H1 (cell line): ENCODE measurements at regions not wholly inside any gene's neighbourhood (a gene's known extent, or its start where the extent isn't known, plus 50 kb on each side); places are given as distances from the start of the nearest gene placed in this dataset.

Experiments
- CTCF ChIA-PET: fragments of 300-600 bp; sonication (Branson Sonifier 250); formaldehyde crosslinking; loops from one replicate; lab custom pipeline; 2021; ENCODE audit not compliant: partially characterized antibody; lab: Charles Lee
- POLR2A ChIA-PET: fragments of 300-600 bp; sonication (Branson Sonifier 250); formaldehyde crosslinking; loops from one replicate; lab custom pipeline; 2021; ENCODE audit warnings: inconsistent platforms; ENCODE audit not compliant: partially characterized antibody; lab: Charles Lee
- DNase-seq, 2 experiments: peaks; one replicate each; pipeline versions ENCODE4 v3.0.0 to v3.0.0-alpha.2; 2010 to 2022; ENCODE audit warnings: low spot score in 2 of 2, low read depth in 1 of 2, mixed read lengths in 1 of 2
- FAIRE-seq: peaks from 2 replicates; lab custom pipeline; 2011; peaks lifted over from hg19 to GRCh38; lab: Jason Lieb, UNC
- H2AFZ ChIP-seq: 2 replicates; pipeline ENCODE4 v1.8.1; 2012; ENCODE audit warnings: low read length, inconsistent platforms
- H2AK5ac ChIP-seq: 2 replicates; pipeline ENCODE4 v1.6.1; 2013; ENCODE audit warnings: low read depth, low read length
- H2BK120ac ChIP-seq: replicated peaks from 2 replicates; pipeline ENCODE3; 2013; ENCODE audit warnings: low read depth, low read length, inconsistent platforms
- H2BK12ac ChIP-seq: 2 replicates; pipeline ENCODE4 v1.6.1; 2013; ENCODE audit warnings: low read depth, low read length
- H2BK15ac ChIP-seq: 2 replicates; pipeline ENCODE4 v1.6.1; 2013; ENCODE audit warnings: low read length
- H2BK20ac ChIP-seq: 2 replicates; pipeline ENCODE4 v1.6.1; 2013; ENCODE audit warnings: low read length
- H2BK5ac ChIP-seq: 2 replicates; pipeline ENCODE4 v1.6.1; 2013; ENCODE audit warnings: low read depth, low read length
- H3K14ac ChIP-seq: 2 replicates; pipeline ENCODE4 v1.6.1; 2013; ENCODE audit warnings: inconsistent platforms; ENCODE audit not compliant: insufficient read length
- H3K18ac ChIP-seq: 2 replicates; pipeline ENCODE4 v1.6.1; 2013; ENCODE audit warnings: low read length; ENCODE audit errors: extremely low read depth
- H3K23ac ChIP-seq: 2 replicates; pipeline ENCODE4 v1.6.1; 2013; ENCODE audit warnings: inconsistent platforms; ENCODE audit not compliant: insufficient read length
- H3K23me2 ChIP-seq: 2 replicates; pipeline ENCODE4 v1.6.1; 2013; ENCODE audit warnings: low read depth, low read length
- H3K27ac ChIP-seq: 2 replicates; pipeline ENCODE4 v1.6.1; 2011; ENCODE audit warnings: low read depth, low read length, inconsistent platforms
- H3K27me3 ChIP-seq, 4 experiments: replicated peaks in 1 of 4; 1 replicate in 1 of 4; 2 replicates in 3 of 4; pipeline versions ENCODE4 v1.6.1 to v1.8.1; 2011 to 2013; ENCODE audit warnings: low read length in 3 of 4, mild to moderate bottlenecking in 3 of 4, inconsistent platforms in 2 of 4, mixed read lengths in 2 of 4, moderate library complexity in 1 of 4; ENCODE audit not compliant: control insufficient read depth in 3 of 4, insufficient read depth in 3 of 4; ENCODE audit errors: extremely low read depth in 1 of 4
- H3K36me3 ChIP-seq, 4 experiments: 2 replicates each; pipeline versions ENCODE4 v1.6.1 to v1.8.1; 2011 to 2013; ENCODE audit warnings: mild to moderate bottlenecking in 4 of 4, low read length in 3 of 4, moderate library complexity in 2 of 4, control low read depth in 1 of 4, inconsistent platforms in 1 of 4; ENCODE audit not compliant: insufficient read depth in 4 of 4, control insufficient read depth in 2 of 4
- H3K4ac ChIP-seq: replicated peaks from 2 replicates; pipeline ENCODE3; 2013; ENCODE audit warnings: low read length, low read depth, mixed read lengths, inconsistent platforms; ENCODE audit not compliant: insufficient read length
- H3K4me1 ChIP-seq, 4 experiments: replicated peaks in 1 of 4; 1 replicate in 1 of 4; 2 replicates in 3 of 4; pipeline versions ENCODE4 v1.6.1 to v1.8.1; 2011 to 2013; ENCODE audit warnings: low read length in 3 of 4, inconsistent platforms in 2 of 4, mixed read lengths in 1 of 4; ENCODE audit not compliant: insufficient read depth in 4 of 4, control insufficient read depth in 3 of 4
- H3K4me2 ChIP-seq, 2 experiments: 2 replicates each; pipeline versions ENCODE4 v1.6.1 to v1.8.1; 2011 to 2013; ENCODE audit warnings: low read depth in 2 of 2, low read length in 2 of 2, control low read depth in 1 of 2, inconsistent platforms in 1 of 2, mild to moderate bottlenecking in 1 of 2; ENCODE audit not compliant: insufficient read depth in 1 of 2
- H3K4me3 ChIP-seq, 4 experiments: fragments of 200-600, 300-600 bp in 1 of 4; sonication (generic), shearing (Covaris generic), sonication (Bioruptor Twin) in 1 of 4; 2 replicates each; pipeline versions ENCODE4 v1.5.1 to v1.8.1; 2011 to 2016; ENCODE audit warnings: low read length in 4 of 4, low read depth in 3 of 4, control low read depth in 2 of 4, inconsistent platforms in 2 of 4, mild to moderate bottlenecking in 2 of 4, mixed read lengths in 1 of 4, moderate library complexity in 1 of 4; ENCODE audit not compliant: insufficient read depth in 2 of 4; ENCODE audit errors: extremely low read depth in 1 of 4
- H3K56ac ChIP-seq: replicated peaks from 2 replicates; pipeline ENCODE3; 2013; ENCODE audit warnings: low read depth, mild to moderate bottlenecking, mixed read lengths, low read length, inconsistent platforms; ENCODE audit not compliant: insufficient read length
- H3K79me1 ChIP-seq: 2 replicates; pipeline ENCODE4 v1.6.1; 2013; ENCODE audit warnings: low read depth, low read length, control low read depth
- H3K79me2 ChIP-seq, 2 experiments: 2 replicates each; pipeline versions ENCODE4 v1.6.1 to v1.8.1; 2012 to 2013; ENCODE audit warnings: low read length in 2 of 2, mild to moderate bottlenecking in 2 of 2, inconsistent platforms in 1 of 2; ENCODE audit not compliant: insufficient read depth in 2 of 2, control insufficient read depth in 1 of 2
- H3K9ac ChIP-seq, 4 experiments: replicated peaks in 1 of 4; 1 replicate in 1 of 4; 2 replicates in 3 of 4; pipeline versions ENCODE4 v1.6.1 to v1.8.1; 2011 to 2013; ENCODE audit warnings: low read depth in 3 of 4, low read length in 3 of 4, control low read depth in 2 of 4, mild to moderate bottlenecking in 2 of 4, moderate library complexity in 2 of 4, inconsistent platforms in 1 of 4; ENCODE audit errors: extremely low read depth in 1 of 4
- H3K9me3 ChIP-seq, 2 experiments: 2 replicates each; pipeline versions ENCODE4 v1.6.1 to v1.8.1; 2012 to 2013; ENCODE audit warnings: mild to moderate bottlenecking in 2 of 2, moderate library complexity in 2 of 2, control low read depth in 1 of 2, inconsistent platforms in 1 of 2, low read depth in 1 of 2, low read length in 1 of 2, mixed read lengths in 1 of 2; ENCODE audit not compliant: insufficient read depth in 2 of 2
- H4K20me1 ChIP-seq, 2 experiments: replicated peaks in 1 of 2; 2 replicates each; pipeline versions ENCODE3 to v1.8.1; 2011 to 2013; ENCODE audit warnings: inconsistent platforms in 2 of 2, low read length in 2 of 2, mild to moderate bottlenecking in 1 of 2; ENCODE audit not compliant: insufficient read depth in 2 of 2, control insufficient read depth in 1 of 2
- H4K5ac ChIP-seq: 2 replicates; pipeline ENCODE4 v1.6.1; 2013; ENCODE audit warnings: low read length, low read depth, mixed read lengths, inconsistent platforms; ENCODE audit not compliant: insufficient read length
- H4K8ac ChIP-seq: 2 replicates; pipeline ENCODE4 v1.8.0; 2013; ENCODE audit warnings: mild to moderate bottlenecking, moderate library complexity, low read length, inconsistent platforms; ENCODE audit not compliant: insufficient read depth; ENCODE audit errors: extremely low read depth
- H4K91ac ChIP-seq: replicated peaks from 2 replicates; pipeline ENCODE3; 2013; ENCODE audit warnings: low read length, mixed read lengths, inconsistent platforms; ENCODE audit not compliant: insufficient read length
- BCL11A ChIP-seq, 2 experiments: IDR thresholded peaks; one replicate each; pipeline ENCODE4 v1.6.1; 2011; ENCODE audit warnings: low read depth in 2 of 2, low read length in 2 of 2, mild to moderate bottlenecking in 2 of 2
- CEBPB ChIP-seq: IDR thresholded peaks from 2 replicates; pipeline ENCODE4 v1.6.1; 2012; ENCODE audit warnings: low read depth, low read length
- CHD2 ChIP-seq: IDR thresholded peaks from 2 replicates; pipeline ENCODE4 v1.6.1; 2012; ENCODE audit warnings: low read length, improper control_type of control experiment
- KDM4A ChIP-seq: IDR thresholded peaks from one replicate; pipeline ENCODE4 v1.7.1; 2012; ENCODE audit warnings: low read depth, mild to moderate bottlenecking, moderate library complexity, low read length, inconsistent platforms; ENCODE audit not compliant: severe bottlenecking
- POU5F1 ChIP-seq: IDR thresholded peaks from 2 replicates; pipeline ENCODE4 v1.6.1; 2011; ENCODE audit warnings: low read depth, mild to moderate bottlenecking, low read length, moderate library complexity
- RBBP5 ChIP-seq: IDR thresholded peaks from 2 replicates; pipeline ENCODE4 v1.7.1; 2012; ENCODE audit warnings: low read depth, mild to moderate bottlenecking, inconsistent platforms, low read length, moderate library complexity, borderline replicate concordance
- WGBS, 2 experiments: shearing (Covaris generic) in 1 of 2; methylation state at CpG; one replicate each; pipeline versions ENCODE4 v1.1.6 to v1.1.7; 2013 to 2015; ENCODE audit warnings: low lambda C conversion rate in 2 of 2, mixed read lengths in 2 of 2, inconsistent platforms in 1 of 2, low coverage in 1 of 2, missing lambda C conversion rate in 1 of 2; ENCODE audit not compliant: insufficient replicate concordance in 2 of 2, insufficient coverage in 1 of 2, insufficient read length in 1 of 2; ENCODE audit errors: extremely low coverage in 1 of 2, missing lambda C conversion rate in 1 of 2; 5-methylcytosine and 5-hydroxymethylcytosine counted together
- TF ChIP-seq, protein P1 (sequence below): IDR thresholded peaks from 2 replicates; pipeline ENCODE4 v1.6.1; 2011; ENCODE audit warnings: low read length, improper control_type of control experiment
- TF ChIP-seq, protein P2 (sequence below): IDR thresholded peaks from 2 replicates; pipeline ENCODE4 v1.6.1; 2012; ENCODE audit warnings: low read length, inconsistent platforms
- TF ChIP-seq, protein P3 (sequence below): IDR thresholded peaks from 2 replicates; pipeline ENCODE4 v1.6.1; 2012; ENCODE audit warnings: inconsistent platforms

DNA sequence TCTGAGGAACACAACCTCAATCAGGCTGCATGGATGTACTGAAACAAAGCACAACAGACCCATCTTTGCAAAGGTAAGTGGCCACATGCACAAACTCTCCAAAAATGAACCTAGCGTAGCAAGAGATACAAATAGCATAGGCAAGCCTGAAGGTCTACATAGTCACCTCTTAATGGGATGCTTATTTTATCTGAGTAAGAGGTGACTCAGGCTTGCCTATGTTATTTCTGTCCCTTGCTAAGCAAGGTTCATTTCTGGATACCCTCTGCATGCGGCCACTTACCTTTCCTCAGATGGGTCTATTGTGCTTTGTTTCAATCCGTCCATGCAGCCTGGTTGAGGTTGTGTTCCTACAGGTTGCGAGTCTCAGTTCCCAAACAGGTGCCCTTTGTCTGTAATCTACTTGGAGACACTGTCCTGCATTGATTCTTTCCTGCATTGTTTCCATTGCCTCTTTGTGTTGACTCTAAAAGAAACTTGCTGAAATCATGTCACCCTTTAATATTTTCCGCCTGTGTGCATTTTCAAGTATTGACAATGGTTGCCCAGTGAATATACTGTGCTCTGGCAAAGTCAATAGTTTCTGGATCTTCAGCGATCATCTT, 291.8 kb upstream of the LYZL1 start:
- Histone ChIP-seq H3K4me1 (no peaks in the 10 kb centered on the region), H2BK5ac (no peak overlapping the region), H3K23ac (no peak overlapping the region), H3K27me3 (no peaks in the 10 kb centered on the region), H3K9me3 (no peaks in the 10 kb centered on the region), H3K18ac (no peak overlapping the region), H4K8ac (no peak overlapping the region), H2BK15ac (no peak overlapping the region), H2BK120ac (no peak overlapping the region), H3K23me2 (no peaks in the 10 kb centered on the region), H2AFZ (no peak overlapping the region), H4K20me1 (no peaks in the 10 kb centered on the region), H4K5ac (no peak overlapping the region)
- CTCF ChIA-PET = interaction anchor here (0.7 to 0.8 kb wide), 2 partner anchors 66 to 359 kb away, joined by 3 read pairs; no protein-coding TSS in a partner anchor
- no peak for FAIRE-seq
- TF ChIP-seq CEBPB (no peak), CHD2 (no peak), RBBP5 (no peak), POU5F1 (no peak), BCL11A (IDR thresholded peaks at IDR 0.05; ENCODE audit: low read depth in 2 of 2, low read length in 2 of 2) (no peak), KDM4A (no peak)
- TF ChIP-seq, protein P1, sequence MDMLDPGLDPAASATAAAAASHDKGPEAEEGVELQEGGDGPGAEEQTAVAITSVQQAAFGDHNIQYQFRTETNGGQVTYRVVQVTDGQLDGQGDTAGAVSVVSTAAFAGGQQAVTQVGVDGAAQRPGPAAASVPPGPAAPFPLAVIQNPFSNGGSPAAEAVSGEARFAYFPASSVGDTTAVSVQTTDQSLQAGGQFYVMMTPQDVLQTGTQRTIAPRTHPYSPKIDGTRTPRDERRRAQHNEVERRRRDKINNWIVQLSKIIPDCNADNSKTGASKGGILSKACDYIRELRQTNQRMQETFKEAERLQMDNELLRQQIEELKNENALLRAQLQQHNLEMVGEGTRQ = no peak
- TF ChIP-seq, protein P2, sequence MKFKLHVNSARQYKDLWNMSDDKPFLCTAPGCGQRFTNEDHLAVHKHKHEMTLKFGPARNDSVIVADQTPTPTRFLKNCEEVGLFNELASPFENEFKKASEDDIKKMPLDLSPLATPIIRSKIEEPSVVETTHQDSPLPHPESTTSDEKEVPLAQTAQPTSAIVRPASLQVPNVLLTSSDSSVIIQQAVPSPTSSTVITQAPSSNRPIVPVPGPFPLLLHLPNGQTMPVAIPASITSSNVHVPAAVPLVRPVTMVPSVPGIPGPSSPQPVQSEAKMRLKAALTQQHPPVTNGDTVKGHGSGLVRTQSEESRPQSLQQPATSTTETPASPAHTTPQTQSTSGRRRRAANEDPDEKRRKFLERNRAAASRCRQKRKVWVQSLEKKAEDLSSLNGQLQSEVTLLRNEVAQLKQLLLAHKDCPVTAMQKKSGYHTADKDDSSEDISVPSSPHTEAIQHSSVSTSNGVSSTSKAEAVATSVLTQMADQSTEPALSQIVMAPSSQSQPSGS = no peak
- TF ChIP-seq, protein P3, sequence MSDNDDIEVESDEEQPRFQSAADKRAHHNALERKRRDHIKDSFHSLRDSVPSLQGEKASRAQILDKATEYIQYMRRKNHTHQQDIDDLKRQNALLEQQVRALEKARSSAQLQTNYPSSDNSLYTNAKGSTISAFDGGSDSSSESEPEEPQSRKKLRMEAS = no peak
- TF ChIP-seq, all 59 proteins: peak for 0
- Histone ChIP-seq H3K27ac (no peak overlapping the region), H2BK20ac (no peak overlapping the region), H3K56ac (no peak overlapping the region), H3K36me3 (no peaks in the 10 kb centered on the region), H3K4ac (no peak overlapping the region), H2AK5ac (no peak overlapping the region), H3K79me1 (no peaks in the 10 kb centered on the region), H2BK12ac (no peak overlapping the region), H3K4me2 (no peak overlapping the region), H4K91ac (no peak overlapping the region), H3K14ac (no peak overlapping the region), H3K9ac (no peak overlapping the region), H3K4me3 (no peak overlapping the region), H3K79me2 (no peaks in the 10 kb centered on the region)
- POLR2A ChIA-PET = no interaction called here
- no peak for DNase-seq
- WGBS, 2 experiments = 93% methylated on average over 6 of the region's 6 CpGs; no CpG with 5 or more reads in 1 of the 2 experiments
